Ectodermal cell (in vitro differentiated cells): ENCODE measurements at regions not wholly inside any gene's neighbourhood (a gene's known extent, or its start where the extent isn't known, plus 50 kb on each side); places are given as distances from the start of the nearest gene placed in this dataset.

ENCODE experiments used
- H3K27ac ChIP-seq: 2 replicates; pipeline ENCODE4 v1.7.0; 2013; ENCODE audit warnings: mild to moderate bottlenecking, low read depth, low read length; ENCODE audit not compliant: insufficient read depth, poor library complexity, severe bottlenecking
- H3K27me3 ChIP-seq: 2 replicates; pipeline ENCODE4 v1.7.0; 2013; ENCODE audit warnings: mild to moderate bottlenecking, low read length; ENCODE audit not compliant: insufficient read depth, control insufficient read depth, poor library complexity, severe bottlenecking
- H3K36me3 ChIP-seq: one replicate; pipeline ENCODE4 v1.7.0; 2013; ENCODE audit warnings: low read length; ENCODE audit not compliant: control insufficient read depth, insufficient read depth
- H3K4me1 ChIP-seq: one replicate; pipeline ENCODE4 v1.7.0; 2013; ENCODE audit warnings: low read length; ENCODE audit not compliant: control insufficient read depth, insufficient read depth
- H3K4me3 ChIP-seq: 2 replicates; pipeline ENCODE4 v1.7.0; 2013; ENCODE audit warnings: low read depth, low read length, control low read depth; ENCODE audit not compliant: insufficient read depth
- H3K9me3 ChIP-seq: 2 replicates; pipeline ENCODE4 v1.7.0; 2013; ENCODE audit warnings: mild to moderate bottlenecking, low read length, moderate library complexity; ENCODE audit not compliant: control insufficient read depth
- WGBS, 2 experiments: methylation state at CpG; one replicate each; pipeline ENCODE4 v1.1.7; 2013; ENCODE audit warnings: missing lambda C conversion rate in 2 of 2; 5-methylcytosine and 5-hydroxymethylcytosine counted together

GRCh38 chr10:120732643-120733313 is 118.4 kb upstream of the WDR11 start:
- 90 to 94% methylated on average over 4 of the region's 4 CpGs for WGBS, 2 experiments
- no peaks in the 10 kb centered on the region for H3K27me3 ChIP-seq
- no peaks in the 10 kb centered on the region for H3K36me3 ChIP-seq
- H3K4me3 ChIP-seq = no peak overlapping the region
- no peaks in the 10 kb centered on the region for H3K9me3 ChIP-seq
- H3K4me1 ChIP-seq = no peaks in the 10 kb centered on the region
- no peak overlapping the region for H3K27ac ChIP-seq

DNA sequence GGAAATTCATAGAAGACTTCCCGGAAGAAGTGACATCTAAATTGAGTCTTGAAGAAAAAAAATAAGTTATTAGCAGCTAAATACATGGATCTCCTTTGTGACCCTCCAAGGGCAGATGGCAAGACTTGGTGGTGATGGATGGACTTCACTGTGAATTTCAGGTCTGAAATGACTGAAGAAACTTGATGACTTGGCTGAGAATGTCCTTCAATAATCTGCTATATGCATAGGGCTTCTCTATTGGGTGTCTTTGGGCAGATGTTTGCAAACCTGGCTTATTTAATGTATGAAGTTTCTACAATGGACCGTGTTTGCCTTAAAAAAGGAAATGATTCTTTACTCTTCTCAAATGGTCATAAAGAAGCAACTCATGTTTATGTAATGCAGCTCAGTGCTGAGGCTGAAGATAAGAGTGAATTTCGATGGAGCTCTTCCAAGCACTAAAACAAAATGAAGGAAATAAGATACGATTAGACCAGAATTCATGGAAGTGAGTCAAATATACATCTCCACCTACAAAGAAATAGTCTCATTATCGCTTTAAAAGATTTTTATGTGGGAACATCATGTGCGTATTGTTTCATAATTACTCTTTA is 116.6 kb upstream of the WDR11 start:
- Histone ChIP-seq H3K4me1 (no peaks in the 10 kb centered on the region), H3K36me3 (no peaks in the 10 kb centered on the region), H3K27me3 (no peaks in the 10 kb centered on the region), H3K4me3 (no peak overlapping the region), H3K27ac (no peak overlapping the region), H3K9me3 (no peaks in the 10 kb centered on the region)
- WGBS, 2 experiments = 92 to 98% methylated on average over 4 to 6 of the region's 6 CpGs

- H3K36me3 ChIP-seq = no peaks in the 10 kb centered on the region
- no peak overlapping the region for H3K27ac ChIP-seq
- H3K4me3 ChIP-seq = no peak overlapping the region
- 85 to 90% methylated on average over 5 of the region's 5 CpGs for WGBS, 2 experiments
- no peaks in the 10 kb centered on the region for H3K9me3 ChIP-seq
- H3K4me1 ChIP-seq = no peaks in the 10 kb centered on the region
- no peaks in the 10 kb centered on the region for H3K27me3 ChIP-seq
Observed at GRCh38 chr10:120735315-120735714, 115.8 kb upstream of the WDR11 start.

- no peak overlapping the region for H3K4me3 ChIP-seq
- no peak overlapping the region for H3K27ac ChIP-seq
- 47 to 83% methylated on average over 3 to 4 of the region's 5 CpGs for WGBS, 2 experiments
Observed at GRCh38 chr10:120735773-120736371, 115.3 kb upstream of the WDR11 start.

DNA sequence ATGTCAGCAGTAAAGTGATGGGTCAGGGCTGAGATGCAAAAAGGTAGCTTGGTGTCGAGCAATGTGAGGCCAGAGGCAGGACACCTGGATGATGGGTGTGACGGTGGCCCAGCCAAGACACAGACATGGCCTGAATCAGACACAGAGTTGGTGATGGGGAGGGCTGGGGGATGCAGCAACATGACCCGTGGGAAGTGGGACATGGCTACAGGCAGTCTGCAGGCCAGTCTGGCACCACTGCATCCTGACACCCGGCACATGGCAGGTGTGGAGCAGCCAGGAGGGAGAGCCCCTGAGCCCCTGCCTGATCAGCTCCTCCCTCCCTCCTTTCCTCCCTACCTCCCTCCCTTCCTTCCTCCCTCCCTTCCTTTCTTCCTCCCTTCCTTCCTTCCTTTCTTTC is 114.8 kb upstream of the WDR11 start:
- Histone ChIP-seq H3K4me1 (no peaks in the 10 kb centered on the region), H3K4me3 (no peak overlapping the region), H3K27me3 (no peaks in the 10 kb centered on the region), H3K36me3 (no peaks in the 10 kb centered on the region), H3K9me3 (no peaks in the 10 kb centered on the region), H3K27ac (no peak overlapping the region)
- WGBS, 2 experiments = 88 to 90% methylated on average over 4 of the region's 4 CpGs

More at GRCh38 chr10:120735773-120736371, 115.3 kb upstream of the WDR11 start:
- no peaks in the 10 kb centered on the region for H3K27me3 ChIP-seq
- no peaks in the 10 kb centered on the region for H3K9me3 ChIP-seq
- no peaks in the 10 kb centered on the region for H3K36me3 ChIP-seq
- H3K4me1 ChIP-seq = no peaks in the 10 kb centered on the region

DNA sequence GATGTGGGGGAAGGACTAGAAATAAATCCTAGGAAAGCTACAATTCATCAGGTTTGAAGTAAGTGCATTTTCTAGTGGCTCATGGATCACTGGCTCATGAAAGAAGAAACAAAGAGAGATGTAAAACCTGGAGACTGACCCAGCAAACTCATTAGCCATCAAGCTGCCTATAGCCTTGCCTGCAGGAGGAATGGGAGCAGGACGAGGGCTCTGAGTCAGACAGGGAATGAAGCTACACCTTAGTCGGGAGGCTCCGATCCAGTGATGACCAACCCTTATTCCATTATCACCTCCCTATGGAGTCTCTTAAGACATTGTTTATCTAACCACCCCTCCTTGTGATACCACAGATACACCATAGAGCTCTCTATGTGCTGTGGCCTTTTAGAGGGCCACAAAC is 112.5 kb upstream of the WDR11 start:
- WGBS, 2 experiments = 84 to 91% methylated on average over 3 of the region's 3 CpGs
- Histone ChIP-seq H3K27ac (no peak overlapping the region), H3K27me3 (no peaks in the 10 kb centered on the region)

DNA sequence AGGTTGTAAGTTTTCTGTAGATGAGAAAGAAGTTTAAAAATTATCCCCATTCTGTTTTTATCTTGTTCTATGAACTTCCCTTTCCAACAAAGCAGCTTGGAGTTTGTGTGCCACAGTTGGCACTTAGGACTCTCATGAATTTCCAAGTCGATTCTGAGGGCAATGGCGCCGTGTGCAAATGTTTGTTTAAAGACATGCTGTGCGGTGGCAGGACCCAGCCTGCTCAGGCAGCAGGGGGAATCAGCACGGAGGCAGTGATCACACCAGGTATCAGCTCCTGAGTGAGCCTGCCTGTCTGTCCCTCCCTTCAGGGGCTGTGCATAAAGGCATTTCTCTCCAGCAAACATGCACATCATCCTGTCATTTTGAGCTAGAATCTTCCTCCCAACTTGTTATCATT is 109.8 kb upstream of the WDR11 start:
- Histone ChIP-seq H3K4me1 (no peaks in the 10 kb centered on the region), H3K4me3 (no peak overlapping the region), H3K36me3 (no peaks in the 10 kb centered on the region), H3K9me3 (no peaks in the 10 kb centered on the region), H3K27me3 (no peaks in the 10 kb centered on the region), H3K27ac (no peak overlapping the region)
- WGBS, 2 experiments = 42 to 55% methylated on average over 5 of the region's 5 CpGs

More for the DNA sequence above, 112.5 kb upstream of the WDR11 start:
- Histone ChIP-seq H3K4me3 (no peak overlapping the region), H3K36me3 (no peaks in the 10 kb centered on the region), H3K4me1 (no peaks in the 10 kb centered on the region), H3K9me3 (no peaks in the 10 kb centered on the region)

DNA sequence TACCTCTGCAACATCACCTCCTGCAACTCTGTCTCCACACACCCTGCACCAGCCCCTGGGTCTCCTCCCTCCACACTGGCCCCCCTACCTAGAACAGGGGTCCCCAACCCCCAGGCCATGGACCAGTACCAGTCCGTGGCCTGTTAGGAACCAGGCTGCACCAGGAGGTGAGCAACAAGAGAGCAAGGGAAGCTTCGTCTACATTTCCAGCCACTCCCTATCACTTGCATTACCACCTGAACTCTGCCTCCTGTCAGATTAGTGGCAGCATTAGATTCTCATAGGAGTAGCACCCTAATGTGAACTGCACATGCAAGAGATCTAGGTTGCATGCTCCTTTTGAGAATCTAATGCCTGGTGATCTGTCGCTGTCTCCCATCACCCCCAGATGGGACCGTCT is 108.8 kb upstream of the WDR11 start:
- H3K27me3 ChIP-seq = no peaks in the 10 kb centered on the region
- no peaks in the 10 kb centered on the region for H3K36me3 ChIP-seq
- no peak overlapping the region for H3K4me3 ChIP-seq
- H3K4me1 ChIP-seq = no peaks in the 10 kb centered on the region
- WGBS, 2 experiments = 97 to 100% methylated on average over 3 to 4 of the region's 4 CpGs
- H3K9me3 ChIP-seq = no peaks in the 10 kb centered on the region
- no peak overlapping the region for H3K27ac ChIP-seq

DNA sequence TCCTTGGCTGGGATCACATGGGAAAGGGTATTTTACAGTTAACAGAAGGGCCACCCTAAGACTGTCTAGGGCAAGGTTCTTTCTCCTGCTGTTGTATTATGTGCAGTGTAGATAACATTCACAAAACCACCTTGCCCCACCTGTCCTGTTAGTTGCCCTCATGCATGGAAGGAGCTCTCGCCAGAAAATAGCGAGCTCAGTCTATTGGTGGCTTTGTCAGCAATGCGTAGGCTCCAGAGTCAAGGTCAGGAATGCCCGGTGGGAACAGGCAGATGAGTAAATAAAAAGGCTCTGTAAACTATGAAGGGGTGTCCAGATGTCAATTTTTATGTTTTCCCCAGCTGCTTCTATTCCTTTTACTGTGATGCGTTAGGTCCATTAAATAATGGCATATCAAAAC is 107.1 kb upstream of the WDR11 start:
- Histone ChIP-seq H3K9me3 (no peaks in the 10 kb centered on the region), H3K36me3 (no peaks in the 10 kb centered on the region), H3K4me1 (no peaks in the 10 kb centered on the region), H3K27me3 (no peaks in the 10 kb centered on the region), H3K27ac (no peak overlapping the region), H3K4me3 (no peak overlapping the region)
- WGBS, 2 experiments = 97 to 98% methylated on average over 5 of the region's 5 CpGs

- no peak overlapping the region for H3K4me3 ChIP-seq
- H3K36me3 ChIP-seq = no peaks in the 10 kb centered on the region
- 37% methylated on average over 4 of the region's 4 CpGs for WGBS, 2 experiments
- H3K9me3 ChIP-seq = no peaks in the 10 kb centered on the region
- no peaks in the 10 kb centered on the region for H3K27me3 ChIP-seq
- no peak overlapping the region for H3K27ac ChIP-seq
- H3K4me1 ChIP-seq = no peaks in the 10 kb centered on the region
Observed at GRCh38 chr10:120746001-120746777, 105.0 kb upstream of the WDR11 start.
